ENCODE measurements at regions not wholly inside any gene's neighbourhood (a gene's known extent, or its start where the extent isn't known, plus 50 kb on each side); places are given as distances from the start of the nearest gene placed in this dataset.
A peak's percentile ranks its signal among the peaks of the same experiment; 100 is the strongest.

DNA sequence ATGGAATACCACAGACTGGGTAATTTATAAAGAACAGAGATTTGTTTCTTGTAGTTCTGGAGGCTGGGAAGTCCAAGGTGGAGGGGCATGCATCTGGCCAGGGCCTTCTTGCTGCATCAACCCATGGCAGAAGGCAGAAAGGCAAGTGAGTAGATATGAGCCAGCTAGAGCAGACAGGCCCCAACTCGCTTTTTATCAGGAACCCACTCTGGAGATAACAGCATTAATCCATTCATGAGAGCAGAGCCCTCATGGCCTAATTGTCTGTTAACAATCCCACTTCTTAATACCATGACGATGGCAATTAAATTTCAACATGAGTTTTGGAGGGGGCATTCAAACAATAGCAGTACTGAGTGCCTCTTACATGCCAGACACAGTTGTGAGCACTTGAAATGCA is 87.2 kb upstream of the SOX13 start:
- Mint-ChIP-seq H3K4me1 (ENCODE audit: low read depth) (peaks cover 7% of the 10 kb centered on the region), H3K9me3 (ENCODE audit: low read depth) (peaks cover 3% of the 10 kb centered on the region), H3K36me3 (ENCODE audit: insufficient read depth) (no peaks in the 10 kb centered on the region), H3K27ac (peak overlapping the region; percentile 82), H3K27me3 (peaks cover 3% of the 10 kb centered on the region), H3K4me3 (ENCODE audit: low read depth) (no peak overlapping the region)
- DNase-seq (ENCODE audit: low spot score, unreplicated experiment) = no peak
- TF ChIP-seq, protein P1, sequence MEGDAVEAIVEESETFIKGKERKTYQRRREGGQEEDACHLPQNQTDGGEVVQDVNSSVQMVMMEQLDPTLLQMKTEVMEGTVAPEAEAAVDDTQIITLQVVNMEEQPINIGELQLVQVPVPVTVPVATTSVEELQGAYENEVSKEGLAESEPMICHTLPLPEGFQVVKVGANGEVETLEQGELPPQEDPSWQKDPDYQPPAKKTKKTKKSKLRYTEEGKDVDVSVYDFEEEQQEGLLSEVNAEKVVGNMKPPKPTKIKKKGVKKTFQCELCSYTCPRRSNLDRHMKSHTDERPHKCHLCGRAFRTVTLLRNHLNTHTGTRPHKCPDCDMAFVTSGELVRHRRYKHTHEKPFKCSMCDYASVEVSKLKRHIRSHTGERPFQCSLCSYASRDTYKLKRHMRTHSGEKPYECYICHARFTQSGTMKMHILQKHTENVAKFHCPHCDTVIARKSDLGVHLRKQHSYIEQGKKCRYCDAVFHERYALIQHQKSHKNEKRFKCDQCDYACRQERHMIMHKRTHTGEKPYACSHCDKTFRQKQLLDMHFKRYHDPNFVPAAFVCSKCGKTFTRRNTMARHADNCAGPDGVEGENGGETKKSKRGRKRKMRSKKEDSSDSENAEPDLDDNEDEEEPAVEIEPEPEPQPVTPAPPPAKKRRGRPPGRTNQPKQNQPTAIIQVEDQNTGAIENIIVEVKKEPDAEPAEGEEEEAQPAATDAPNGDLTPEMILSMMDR (IDR thresholded peaks at IDR 0.05; ENCODE audit: unreplicated experiment) = no peak

DNA sequence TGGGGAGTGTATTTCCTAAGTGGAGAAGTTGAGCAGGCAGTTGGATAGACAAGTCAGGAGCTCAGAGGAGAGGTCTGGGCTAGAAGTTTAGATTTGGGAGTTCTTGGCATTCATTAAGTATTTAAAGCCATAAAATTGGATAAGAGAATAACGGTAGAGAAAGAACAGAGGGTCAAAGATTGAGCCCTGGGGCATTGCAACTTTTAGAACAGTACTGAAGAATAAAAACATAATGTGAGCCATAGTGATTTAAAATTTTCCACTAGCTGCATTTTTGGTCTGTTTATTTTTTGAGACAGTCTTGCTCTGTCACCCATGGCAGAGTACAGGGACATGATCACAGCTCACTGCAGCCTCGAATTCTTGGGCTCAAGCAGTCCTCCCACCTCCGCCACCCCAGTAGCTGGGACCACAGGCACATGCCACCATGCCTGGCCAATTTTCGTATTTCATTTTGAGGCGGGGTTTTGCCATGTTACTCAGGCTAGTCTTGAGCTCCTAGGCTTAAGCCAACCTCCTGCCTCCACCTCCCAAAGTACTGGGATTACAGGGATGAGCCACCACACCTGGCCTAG is 85.9 kb upstream of the SOX13 start:
- Mint-ChIP-seq H3K9me3 (ENCODE audit: low read depth) (peaks cover 3% of the 10 kb centered on the region), H3K27ac (no peak overlapping the region), H3K27me3 (peaks cover 3% of the 10 kb centered on the region), H3K36me3 (ENCODE audit: insufficient read depth) (no peaks in the 10 kb centered on the region), H3K4me3 (ENCODE audit: low read depth) (no peak overlapping the region), H3K4me1 (ENCODE audit: low read depth) (peaks cover 7% of the 10 kb centered on the region)
- DNase-seq (ENCODE audit: low spot score, unreplicated experiment) = no peak
- TF ChIP-seq, protein P1 (IDR thresholded peaks at IDR 0.05; ENCODE audit: unreplicated experiment) = no peak

DNA sequence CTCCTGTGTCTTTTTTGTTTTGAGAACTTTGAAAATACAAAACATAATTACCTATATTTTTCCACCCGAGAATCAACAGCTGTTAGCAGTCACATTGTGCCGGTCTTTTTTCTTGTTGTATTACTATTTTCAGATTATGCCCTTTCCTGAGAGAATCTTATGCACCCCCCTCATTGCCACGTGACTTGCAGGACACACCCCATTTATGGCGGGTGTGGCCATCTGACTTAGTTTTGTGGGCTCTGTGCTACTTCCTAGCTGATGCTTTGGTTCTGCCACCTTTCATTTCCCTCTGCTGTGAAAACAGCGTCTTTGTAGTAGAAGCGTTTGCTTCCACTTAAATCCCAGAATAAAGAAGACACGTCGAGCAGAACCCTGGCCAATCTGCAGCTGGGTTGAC is 82.8 kb upstream of the SOX13 start:
- TF ChIP-seq, protein P1 (IDR thresholded peaks at IDR 0.05; ENCODE audit: unreplicated experiment) = no peak
- Mint-ChIP-seq H3K4me3 (ENCODE audit: low read depth) (no peak overlapping the region), H3K27me3 (peaks cover 9% of the 10 kb centered on the region), H3K9me3 (ENCODE audit: low read depth) (peaks cover 3% of the 10 kb centered on the region), H3K36me3 (ENCODE audit: insufficient read depth) (no peaks in the 10 kb centered on the region), H3K4me1 (ENCODE audit: low read depth) (peaks cover 5% of the 10 kb centered on the region), H3K27ac (peak overlapping the region; percentile 48)
- DNase-seq (ENCODE audit: low spot score, unreplicated experiment) = no peak

DNA sequence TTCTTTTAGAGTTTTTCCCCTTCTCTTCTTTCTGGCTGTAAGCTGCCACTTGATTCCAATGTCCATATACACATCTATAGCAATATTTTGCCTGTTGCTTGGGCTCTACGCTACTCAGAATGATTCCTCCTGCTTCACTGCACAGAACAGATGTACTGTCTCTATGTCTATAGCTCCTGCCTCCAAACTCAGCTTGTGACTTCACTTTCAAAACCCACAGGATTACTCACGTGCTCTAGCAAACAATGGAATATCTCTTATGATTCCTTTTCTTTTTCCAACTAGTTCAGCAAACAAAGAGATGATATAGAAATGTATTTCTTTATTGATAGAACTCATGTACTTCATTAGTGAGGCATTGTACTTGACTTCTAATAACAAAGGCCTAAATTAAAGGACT is 80.5 kb upstream of the SOX13 start:
- no peaks in the 10 kb centered on the region for H3K36me3 Mint-ChIP-seq (ENCODE audit: insufficient read depth)
- H3K4me1 Mint-ChIP-seq (ENCODE audit: low read depth) = peaks cover 10% of the 10 kb centered on the region
- peak overlapping the region; percentile 4 for H3K27ac Mint-ChIP-seq

DNA sequence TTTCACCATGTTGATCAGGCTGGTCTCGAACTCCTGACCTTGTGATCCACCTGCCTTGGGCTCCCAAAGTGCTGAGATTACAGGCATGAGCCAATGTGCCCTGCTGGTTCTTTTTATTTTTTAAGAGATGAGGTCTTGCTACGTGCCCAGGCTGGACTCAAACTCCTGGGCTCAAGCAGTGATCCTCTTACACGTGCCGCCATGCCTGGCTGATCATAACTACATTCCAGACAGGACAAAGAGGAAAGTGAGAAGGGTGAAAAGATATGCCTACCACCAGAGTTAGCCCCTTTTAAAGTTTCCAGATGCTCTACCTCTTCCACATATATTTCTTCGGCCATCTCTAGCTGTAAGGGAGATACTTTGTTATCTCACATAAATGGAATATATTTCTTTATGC is 79.7 kb upstream of the SOX13 start:
- no peaks in the 10 kb centered on the region for H3K36me3 Mint-ChIP-seq (ENCODE audit: insufficient read depth)
- DNase-seq (ENCODE audit: low spot score, unreplicated experiment) = no peak
- H3K4me1 Mint-ChIP-seq (ENCODE audit: low read depth) = peaks cover 10% of the 10 kb centered on the region
- no peak overlapping the region for H3K4me3 Mint-ChIP-seq (ENCODE audit: low read depth)
- peaks cover 6% of the 10 kb centered on the region for H3K27me3 Mint-ChIP-seq
- no peak overlapping the region for H3K27ac Mint-ChIP-seq
- H3K9me3 Mint-ChIP-seq (ENCODE audit: low read depth) = no peaks in the 10 kb centered on the region
- TF ChIP-seq, protein P1 (IDR thresholded peaks at IDR 0.05; ENCODE audit: unreplicated experiment) = no peak

More for the DNA sequence above, 80.5 kb upstream of the SOX13 start:
- DNase-seq (ENCODE audit: low spot score, unreplicated experiment) = no peak
- Mint-ChIP-seq H3K27me3 (peaks cover 9% of the 10 kb centered on the region), H3K9me3 (ENCODE audit: low read depth) (no peaks in the 10 kb centered on the region), H3K4me3 (ENCODE audit: low read depth) (no peak overlapping the region)
- TF ChIP-seq, protein P1 (IDR thresholded peaks at IDR 0.05; ENCODE audit: unreplicated experiment) = no peak

All from progenitor cell of endocrine pancreas (in vitro differentiated cells).